Heart left ventricle (tissue), 16 donors: ENCODE measurements at regions not wholly inside any gene's neighbourhood (a gene's known extent, or its start where the extent isn't known, plus 50 kb on each side); places are given as distances from the start of the nearest gene placed in this dataset.

Source experiments
- ATAC-seq, 4 donors: fragments of 200-7000 bp; cut with Tn5 transposase; one replicate each; pipeline ENCODE4 v1.9.1; 2020 to 2022; ENCODE audit warnings: moderate library complexity in 4 of 4, mild to moderate bottlenecking in 3 of 4, moderate number of reproducible peaks in 1 of 4
- DNase-seq, 5 donors: peaks; one replicate each; pipeline ENCODE4 v3.0.0-alpha.2; 2020
- H3K27ac ChIP-seq, 12 donors: fragments of 200-600 bp; sonication (generic) in 4 of 12; one replicate each; pipeline versions ENCODE4 v1.5.0 to v1.8.0; 2016 to 2022; ENCODE audit warnings: mild to moderate bottlenecking in 2 of 12
- H3K27me3 ChIP-seq, 9 donors: fragments of 200-600 bp; sonication (generic) in 2 of 9; one replicate each; pipeline versions ENCODE4 v1.5.1 to v1.8.0; 2016 to 2022; ENCODE audit warnings: mild to moderate bottlenecking in 3 of 9
- H3K36me3 ChIP-seq, 9 donors: fragments of 200-600 bp; sonication (generic) in 2 of 9; one replicate each; pipeline versions ENCODE4 v1.5.0 to v1.8.0; 2018 to 2022; ENCODE audit warnings: mild to moderate bottlenecking in 2 of 9
- H3K4me1 ChIP-seq, 12 donors: fragments of 200-600 bp; sonication (generic) in 4 of 12; one replicate each; pipeline versions ENCODE4 v1.5.0 to v1.8.0; 2016 to 2022; ENCODE audit warnings: mild to moderate bottlenecking in 3 of 12
- H3K4me3 ChIP-seq, 12 donors: fragments of 200-600 bp; sonication (generic) in 4 of 12; one replicate each; pipeline versions ENCODE4 v1.5.0 to v1.8.0; 2017 to 2022; ENCODE audit warnings: mild to moderate bottlenecking in 9 of 12, moderate library complexity in 4 of 12
- H3K9me3 ChIP-seq, 12 donors: fragments of 200-600 bp; sonication (generic) in 4 of 12; one replicate each; pipeline versions ENCODE4 v1.5.0 to v1.8.0; 2016 to 2022; ENCODE audit warnings: mild to moderate bottlenecking in 1 of 12
- POLR2A ChIP-seq, 2 donors: fragments of 450-650 bp; IDR thresholded peaks; one replicate each; pipeline ENCODE4 v1.6.1; 2017; ENCODE audit warnings: antibody characterized with exemption in 2 of 2, mild to moderate bottlenecking in 2 of 2, moderate library complexity in 2 of 2
- WGBS, 4 donors: extraction: QIAGEN DNeasy Blood & Tissue Kit in 2 of 4; methylation state at CpG; one replicate each; pipeline versions ENCODE4 v1.1.5 to v1.1.7; 2013 to 2018; 5-methylcytosine and 5-hydroxymethylcytosine counted together
- intact Hi-C, 10 donors: fragments of 100-400 bp; cut with DNase I; formaldehyde crosslinking; loops; one replicate each; pipeline versions ENCODE4 v1.11.1 to v1.14.2; 2022
- TF ChIP-seq, protein P1 (sequence below), 12 donors: fragments of 200-600 bp; sonication (generic) in 4 of 12; IDR thresholded peaks; one replicate each; pipeline versions ENCODE4 v1.5.0 to v1.8.0; 2018 to 2022; ENCODE audit warnings: antibody characterized with exemption in 12 of 12, mild to moderate bottlenecking in 5 of 12
- donor health status: ischemic (EF 13 %, LVEDD 7.1; RV severe dilation, severe dysfunction).
- donor health status: healthy with polysubstance abuse.
- donor health status: DM: no; HTN: yes; CAD: no.
- donor health status: DM: no; HTN: no; CAD: no.
- donor health status: ischemic (EF 25% LVEDD 6.9; RV normal size, moderate dysfunction).
- donor health status: ischemic (EF 25% LVEDD 5.7; RV mildly dilated, moderate dysfunction).
- donor health status: healthy.
- donor health status: DM: yes; HTN: yes; CAD: no.
- donor health status: ischemic (EF 35%, LVEDD 5.7; RV mildly dilated, moderate dysfunction).
- donor health status: nonischemic (EF 11% LVEDD 7.7; RV severe dilation, severe dysfunction).
- donor health status: DM: yes; HTN: yes; CAD: no.
- donor health status: PGD.
- donor health status: ischemic (EF 29% LVEDD 5.4; RV normal size, mild dysfunction).
- donor health status: nonischemic (EF 23%, LVEDD 6.1; RV moderate dilation, normal function).

DNA sequence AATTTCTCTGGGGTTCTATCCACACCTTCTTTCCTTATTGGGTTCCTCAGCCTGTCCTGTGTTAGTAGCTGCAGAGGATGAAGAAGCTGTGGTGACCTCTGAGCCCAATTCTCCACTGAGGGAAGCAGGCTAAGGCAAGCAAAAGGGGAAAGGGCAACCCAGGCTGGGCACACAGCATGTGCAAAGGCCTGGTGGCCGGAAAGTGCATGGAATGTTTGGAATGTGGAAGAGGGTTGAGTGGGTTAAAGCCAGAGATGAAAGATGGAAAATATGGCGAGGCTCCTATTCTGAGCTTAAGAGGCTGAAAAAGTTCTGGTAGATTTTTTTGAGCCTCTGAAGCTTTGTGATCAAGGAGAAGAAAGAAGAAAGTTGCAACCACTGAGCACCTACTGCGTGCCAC, 247.1 kb downstream of the MIAT start:
- intact Hi-C loops = no loop called here
- TF ChIP-seq, protein P1, sequence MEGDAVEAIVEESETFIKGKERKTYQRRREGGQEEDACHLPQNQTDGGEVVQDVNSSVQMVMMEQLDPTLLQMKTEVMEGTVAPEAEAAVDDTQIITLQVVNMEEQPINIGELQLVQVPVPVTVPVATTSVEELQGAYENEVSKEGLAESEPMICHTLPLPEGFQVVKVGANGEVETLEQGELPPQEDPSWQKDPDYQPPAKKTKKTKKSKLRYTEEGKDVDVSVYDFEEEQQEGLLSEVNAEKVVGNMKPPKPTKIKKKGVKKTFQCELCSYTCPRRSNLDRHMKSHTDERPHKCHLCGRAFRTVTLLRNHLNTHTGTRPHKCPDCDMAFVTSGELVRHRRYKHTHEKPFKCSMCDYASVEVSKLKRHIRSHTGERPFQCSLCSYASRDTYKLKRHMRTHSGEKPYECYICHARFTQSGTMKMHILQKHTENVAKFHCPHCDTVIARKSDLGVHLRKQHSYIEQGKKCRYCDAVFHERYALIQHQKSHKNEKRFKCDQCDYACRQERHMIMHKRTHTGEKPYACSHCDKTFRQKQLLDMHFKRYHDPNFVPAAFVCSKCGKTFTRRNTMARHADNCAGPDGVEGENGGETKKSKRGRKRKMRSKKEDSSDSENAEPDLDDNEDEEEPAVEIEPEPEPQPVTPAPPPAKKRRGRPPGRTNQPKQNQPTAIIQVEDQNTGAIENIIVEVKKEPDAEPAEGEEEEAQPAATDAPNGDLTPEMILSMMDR (IDR thresholded peaks at IDR 0.05) = no peak
- no peak for TF ChIP-seq POLR2A (IDR thresholded peaks at IDR 0.05)
- H3K9me3 ChIP-seq = peaks cover 0 to 3% (median 0%) of the 10 kb centered on the region in 12 donors
- WGBS, 4 donors = 59 to 67% (median 64%) methylated on average over 3 of the region's 3 CpGs
- H3K4me1 ChIP-seq = peaks cover 0 to 9% (median 0%) of the 10 kb centered on the region in 12 donors
- DNase-seq (no peak), ATAC-seq (no peak)
- no peaks in the 10 kb centered on the region for H3K36me3 ChIP-seq
- H3K27ac ChIP-seq = no peak overlapping the region
- no peak overlapping the region for H3K4me3 ChIP-seq
- peaks cover 0 to 23% (median 5%) of the 10 kb centered on the region in 9 donors for H3K27me3 ChIP-seq

DNA sequence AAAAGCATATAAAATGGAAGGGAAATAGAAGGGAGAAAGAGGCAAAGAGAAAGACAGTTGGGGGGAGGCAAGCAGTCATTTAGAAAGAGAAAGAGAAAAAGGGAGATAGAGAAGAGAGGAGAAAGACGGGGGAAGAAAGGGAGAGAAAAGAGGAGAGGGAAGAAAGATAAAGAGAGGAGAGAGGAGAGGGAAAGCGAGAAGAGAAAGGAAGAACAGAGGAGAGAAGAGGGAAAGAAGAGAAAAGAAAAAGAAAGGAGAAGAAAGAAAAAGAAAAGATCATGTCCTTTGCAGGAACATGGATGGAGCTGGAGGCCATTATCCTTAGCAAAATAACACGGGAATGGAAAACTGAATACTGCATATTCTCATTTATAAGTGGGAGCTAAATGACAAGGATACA, 247.7 kb downstream of the MIAT start:
- H3K4me1 ChIP-seq = peaks cover 0 to 9% (median 0%) of the 10 kb centered on the region in 12 donors
- peaks cover 0 to 3% (median 0%) of the 10 kb centered on the region in 12 donors for H3K9me3 ChIP-seq
- ATAC-seq (no peak), DNase-seq (no peak)
- intact Hi-C loops = no loop called here
- no peak overlapping the region for H3K27ac ChIP-seq
- TF ChIP-seq, protein P1 (IDR thresholded peaks at IDR 0.05) = no peak
- no peak for TF ChIP-seq POLR2A (IDR thresholded peaks at IDR 0.05)
- WGBS, 4 donors = 77 to 84% (median 84%) methylated on average over 3 of the region's 3 CpGs
- no peak overlapping the region for H3K4me3 ChIP-seq
- no peaks in the 10 kb centered on the region for H3K36me3 ChIP-seq
- H3K27me3 ChIP-seq = peaks cover 0 to 22% (median 5%) of the 10 kb centered on the region in 9 donors

DNA sequence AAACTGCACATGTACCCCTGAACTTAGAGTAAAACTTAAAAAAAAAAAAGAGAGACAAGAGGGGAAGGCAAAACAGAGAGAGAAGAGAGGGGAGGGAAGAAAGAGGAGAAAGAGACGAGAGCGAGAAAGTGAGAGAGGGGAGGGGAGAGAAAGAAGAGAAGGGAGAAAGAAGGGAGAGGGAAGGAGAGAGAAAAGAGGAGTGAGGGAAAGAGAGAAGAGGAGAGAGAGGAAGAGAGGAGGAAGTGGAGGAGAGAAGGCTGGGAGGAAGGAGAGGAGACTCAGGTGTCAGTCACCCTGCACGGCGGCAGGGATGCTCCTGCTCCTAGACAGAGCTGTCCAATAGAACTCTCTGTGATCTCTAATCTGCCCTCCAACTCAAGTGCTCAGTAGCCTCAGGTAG, 248.3 kb downstream of the MIAT start:
- Histone ChIP-seq H3K27ac (no peak overlapping the region), H3K27me3 (peaks cover 0 to 20% (median 5%) of the 10 kb centered on the region in 9 donors), H3K36me3 (no peaks in the 10 kb centered on the region), H3K4me1 (peaks cover 0 to 9% (median 0%) of the 10 kb centered on the region in 12 donors), H3K9me3 (peaks cover 0 to 3% (median 0%) of the 10 kb centered on the region in 12 donors), H3K4me3 (no peak overlapping the region)
- no peak for ATAC-seq
- DNase-seq = no peak
- intact Hi-C loops = no loop called here
- TF ChIP-seq POLR2A (IDR thresholded peaks at IDR 0.05) = no peak
- TF ChIP-seq, protein P1 (IDR thresholded peaks at IDR 0.05) = no peak
- WGBS, 4 donors = 55 to 75% (median 72%) methylated on average over 4 of the region's 4 CpGs

DNA sequence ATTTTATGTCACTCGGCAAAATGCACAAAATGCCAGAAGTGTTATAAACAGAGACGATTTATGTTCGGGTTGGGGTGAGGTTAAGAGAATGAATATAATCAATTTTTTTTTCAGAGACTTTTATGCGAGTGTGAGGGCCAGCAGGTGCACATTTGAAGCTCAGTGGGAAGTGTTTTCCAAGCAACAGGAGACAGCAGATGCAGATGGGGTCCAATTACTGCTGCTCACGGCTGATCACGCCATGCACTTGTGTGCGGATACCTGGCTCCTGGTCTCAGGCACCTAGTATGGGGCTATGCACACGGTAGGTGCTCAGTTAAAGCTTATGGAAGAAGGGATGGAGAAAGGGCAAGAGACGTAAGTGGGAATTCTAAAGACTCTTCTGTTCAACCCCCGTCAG, 249.1 kb downstream of the MIAT start:
- no peak for DNase-seq
- Histone ChIP-seq H3K36me3 (no peaks in the 10 kb centered on the region), H3K9me3 (peaks cover 0 to 3% (median 0%) of the 10 kb centered on the region in 12 donors), H3K4me1 (peaks cover 0 to 9% (median 0%) of the 10 kb centered on the region in 12 donors), H3K27me3 (peaks cover 0 to 17% (median 0%) of the 10 kb centered on the region in 9 donors), H3K27ac (no peak overlapping the region), H3K4me3 (no peak overlapping the region)
- intact Hi-C loops = no loop called here
- WGBS, 4 donors = 88 to 93% (median 89%) methylated on average over 10 of the region's 10 CpGs
- no peak for ATAC-seq
- TF ChIP-seq POLR2A (IDR thresholded peaks at IDR 0.05) = no peak
- TF ChIP-seq, protein P1 (IDR thresholded peaks at IDR 0.05) = no peak
